ENCODE measurements at regions not wholly inside any gene's neighbourhood (a gene's known extent, or its start where the extent isn't known, plus 50 kb on each side); places are given as distances from the start of the nearest gene placed in this dataset.

GRCh38 chrX:39157006-39157405, 355.7 kb downstream of the MID1IP1 start:
- FAIRE-seq (no peak), DNase-seq (ENCODE audit: insufficient read length) (no peak)
- TF ChIP-seq POLR2A (IDR thresholded peaks at IDR 0.05; ENCODE audit: low read depth, low read length) (no peak), POLR2AphosphoS5 (IDR thresholded peaks at IDR 0.05; ENCODE audit: low read depth, low read length) (no peak), TAF1 (IDR thresholded peaks at IDR 0.05; ENCODE audit: borderline replicate concordance, low read depth, low read length) (no peak)

- DNase-seq (ENCODE audit: insufficient read length), result no peak
- no peak for FAIRE-seq
- TF ChIP-seq POLR2AphosphoS5 (IDR thresholded peaks at IDR 0.05; ENCODE audit: low read depth, low read length), result no peak
- no peak for TF ChIP-seq POLR2A (IDR thresholded peaks at IDR 0.05; ENCODE audit: low read depth, low read length)
- TF ChIP-seq TAF1 (IDR thresholded peaks at IDR 0.05; ENCODE audit: borderline replicate concordance, low read depth, low read length), result no peak
Measured at GRCh38 chrX:39157796-39158195, 356.5 kb downstream of the MID1IP1 start.

- DNase-seq (ENCODE audit: insufficient read length) (no peak), FAIRE-seq (no peak)
- TF ChIP-seq POLR2AphosphoS5 (IDR thresholded peaks at IDR 0.05; ENCODE audit: low read depth, low read length) (no peak), POLR2A (IDR thresholded peaks at IDR 0.05; ENCODE audit: low read depth, low read length) (no peak), TAF1 (IDR thresholded peaks at IDR 0.05; ENCODE audit: borderline replicate concordance, low read depth, low read length) (no peak)
Measured at GRCh38 chrX:39158801-39159657, 357.8 kb downstream of the MID1IP1 start.

GRCh38 chrX:39159921-39160507, 358.8 kb downstream of the MID1IP1 start:
- no peak for TF ChIP-seq TAF1 (IDR thresholded peaks at IDR 0.05; ENCODE audit: borderline replicate concordance, low read depth, low read length)
- no peak for TF ChIP-seq POLR2A (IDR thresholded peaks at IDR 0.05; ENCODE audit: low read depth, low read length)
- TF ChIP-seq POLR2AphosphoS5 (IDR thresholded peaks at IDR 0.05; ENCODE audit: low read depth, low read length), result no peak
- FAIRE-seq, result no peak
- DNase-seq (ENCODE audit: insufficient read length), result no peak

GRCh38 chrX:39161611-39162255, 360.5 kb downstream of the MID1IP1 start:
- no peak for DNase-seq (ENCODE audit: insufficient read length)
- TF ChIP-seq POLR2AphosphoS5 (IDR thresholded peaks at IDR 0.05; ENCODE audit: low read depth, low read length) (no peak), TAF1 (IDR thresholded peaks at IDR 0.05; ENCODE audit: borderline replicate concordance, low read depth, low read length) (no peak), POLR2A (IDR thresholded peaks at IDR 0.05; ENCODE audit: low read depth, low read length) (no peak)
- no peak for FAIRE-seq

- FAIRE-seq (no peak), DNase-seq (ENCODE audit: insufficient read length) (no peak)
- TF ChIP-seq POLR2A (IDR thresholded peaks at IDR 0.05; ENCODE audit: low read depth, low read length) (no peak), POLR2AphosphoS5 (IDR thresholded peaks at IDR 0.05; ENCODE audit: low read depth, low read length) (no peak), TAF1 (IDR thresholded peaks at IDR 0.05; ENCODE audit: borderline replicate concordance, low read depth, low read length) (no peak)
Measured at GRCh38 chrX:39162322-39162735, 361.1 kb downstream of the MID1IP1 start.

GRCh38 chrX:39163581-39164126, 362.4 kb downstream of the MID1IP1 start:
- FAIRE-seq (no peak), DNase-seq (ENCODE audit: insufficient read length) (no peak)
- TF ChIP-seq POLR2AphosphoS5 (IDR thresholded peaks at IDR 0.05; ENCODE audit: low read depth, low read length), result no peak
- TF ChIP-seq POLR2A (IDR thresholded peaks at IDR 0.05; ENCODE audit: low read depth, low read length), result no peak
- TF ChIP-seq TAF1 (IDR thresholded peaks at IDR 0.05; ENCODE audit: borderline replicate concordance, low read depth, low read length), result no peak

- DNase-seq (ENCODE audit: insufficient read length) (no peak), FAIRE-seq (no peak)
- TF ChIP-seq TAF1 (IDR thresholded peaks at IDR 0.05; ENCODE audit: borderline replicate concordance, low read depth, low read length) (no peak), POLR2A (IDR thresholded peaks at IDR 0.05; ENCODE audit: low read depth, low read length) (no peak), POLR2AphosphoS5 (IDR thresholded peaks at IDR 0.05; ENCODE audit: low read depth, low read length) (no peak)
Measured at GRCh38 chrX:39164212-39164611, 363.0 kb downstream of the MID1IP1 start.

GRCh38 chrX:39165185-39165584, 363.9 kb downstream of the MID1IP1 start:
- TF ChIP-seq POLR2A (IDR thresholded peaks at IDR 0.05; ENCODE audit: low read depth, low read length) (no peak), POLR2AphosphoS5 (IDR thresholded peaks at IDR 0.05; ENCODE audit: low read depth, low read length) (no peak), TAF1 (IDR thresholded peaks at IDR 0.05; ENCODE audit: borderline replicate concordance, low read depth, low read length) (no peak)
- DNase-seq (ENCODE audit: insufficient read length), result no peak
- FAIRE-seq, result no peak

GRCh38 chrX:39165773-39166172, 364.5 kb downstream of the MID1IP1 start:
- DNase-seq (ENCODE audit: insufficient read length) (no peak), FAIRE-seq (no peak)
- TF ChIP-seq POLR2AphosphoS5 (IDR thresholded peaks at IDR 0.05; ENCODE audit: low read depth, low read length), result no peak

- TF ChIP-seq POLR2AphosphoS5 (IDR thresholded peaks at IDR 0.05; ENCODE audit: low read depth, low read length) (no peak), POLR2A (IDR thresholded peaks at IDR 0.05; ENCODE audit: low read depth, low read length) (no peak), TAF1 (IDR thresholded peaks at IDR 0.05; ENCODE audit: borderline replicate concordance, low read depth, low read length) (no peak)
- DNase-seq (ENCODE audit: insufficient read length) (no peak), FAIRE-seq (peak; percentile 30)
Measured at GRCh38 chrX:39167791-39168190, 366.5 kb downstream of the MID1IP1 start.

Measured in GM12892 (cell line).